Testis (tissue), 2 donors: ENCODE measurements at regions not wholly inside any gene's neighbourhood (a gene's known extent, or its start where the extent isn't known, plus 50 kb on each side); places are given as distances from the start of the nearest gene placed in this dataset.

Experiments
- POLR2A ChIP-seq: fragments of 450-650 bp; IDR thresholded peaks from one replicate; pipeline ENCODE4 v1.6.1; 2017; ENCODE audit warnings: antibody characterized with exemption, mild to moderate bottlenecking, moderate library complexity
- TF ChIP-seq, protein P1 (sequence below), 3 experiments: fragments of 450-650 bp in 2 of 3; fragments of 200-600 bp in 1 of 3; sonication (generic) in 1 of 3; IDR thresholded peaks; one replicate each; pipeline ENCODE4 v1.5.1; 2016 to 2019; ENCODE audit warnings: antibody characterized with exemption in 3 of 3, mild to moderate bottlenecking in 2 of 3, moderate library complexity in 1 of 3

- TF ChIP-seq, protein P1, sequence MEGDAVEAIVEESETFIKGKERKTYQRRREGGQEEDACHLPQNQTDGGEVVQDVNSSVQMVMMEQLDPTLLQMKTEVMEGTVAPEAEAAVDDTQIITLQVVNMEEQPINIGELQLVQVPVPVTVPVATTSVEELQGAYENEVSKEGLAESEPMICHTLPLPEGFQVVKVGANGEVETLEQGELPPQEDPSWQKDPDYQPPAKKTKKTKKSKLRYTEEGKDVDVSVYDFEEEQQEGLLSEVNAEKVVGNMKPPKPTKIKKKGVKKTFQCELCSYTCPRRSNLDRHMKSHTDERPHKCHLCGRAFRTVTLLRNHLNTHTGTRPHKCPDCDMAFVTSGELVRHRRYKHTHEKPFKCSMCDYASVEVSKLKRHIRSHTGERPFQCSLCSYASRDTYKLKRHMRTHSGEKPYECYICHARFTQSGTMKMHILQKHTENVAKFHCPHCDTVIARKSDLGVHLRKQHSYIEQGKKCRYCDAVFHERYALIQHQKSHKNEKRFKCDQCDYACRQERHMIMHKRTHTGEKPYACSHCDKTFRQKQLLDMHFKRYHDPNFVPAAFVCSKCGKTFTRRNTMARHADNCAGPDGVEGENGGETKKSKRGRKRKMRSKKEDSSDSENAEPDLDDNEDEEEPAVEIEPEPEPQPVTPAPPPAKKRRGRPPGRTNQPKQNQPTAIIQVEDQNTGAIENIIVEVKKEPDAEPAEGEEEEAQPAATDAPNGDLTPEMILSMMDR (IDR thresholded peaks at IDR 0.05) = no peak
- no peak for TF ChIP-seq POLR2A
Measured at GRCh38 chr2:49843314-49843713, 689.0 kb upstream of the FSHR start.
